Thoracic aorta (tissue), 2 donors: ENCODE measurements at regions not wholly inside any gene's neighbourhood (a gene's known extent, or its start where the extent isn't known, plus 50 kb on each side); places are given as distances from the start of the nearest gene placed in this dataset.

Experiments used
- ATAC-seq: fragments of 150-250 bp; one replicate; pipeline ENCODE4 v1.8.0; 2017; ENCODE audit warnings: low read depth; ENCODE audit not compliant: insufficient number of reproducible peaks, low FRiP score
- DNase-seq: peaks from one replicate; pipeline ENCODE4 v3.0.0-alpha.2; 2020; ENCODE audit warnings: low spot score
- H3K27ac ChIP-seq, 2 donors: fragments of 200-600 bp; sonication (generic); 1 replicate in 1 of 2; 2 replicates in 1 of 2; pipeline ENCODE4 v1.5.1; 2016; ENCODE audit warnings: mild to moderate bottlenecking in 2 of 2, moderate library complexity in 2 of 2
- H3K27me3 ChIP-seq: fragments of 200-600 bp; sonication (generic); replicated peaks from 2 replicates; pipeline ENCODE4 v1.6.0; 2016; ENCODE audit warnings: mild to moderate bottlenecking; ENCODE audit not compliant: insufficient read depth
- H3K36me3 ChIP-seq: fragments of 200-600 bp; sonication (generic); one replicate; pipeline ENCODE4 v1.5.1; 2016
- H3K4me1 ChIP-seq, 2 donors: fragments of 200-600 bp; sonication (generic); 1 replicate in 1 of 2; 2 replicates in 1 of 2; pipeline versions ENCODE4 v1.5.1 to v1.6.0; 2016; ENCODE audit warnings: low read depth in 2 of 2, mild to moderate bottlenecking in 1 of 2; ENCODE audit not compliant: control insufficient read depth in 1 of 2
- H3K4me3 ChIP-seq: fragments of 200-600 bp; sonication (generic); 2 replicates; pipeline ENCODE4 v1.5.1; 2016; ENCODE audit warnings: mild to moderate bottlenecking
- H3K9me3 ChIP-seq: fragments of 200-600 bp; sonication (generic); 2 replicates; pipeline ENCODE4 v1.5.1; 2016
- TF ChIP-seq, protein P1 (sequence below): fragments of 200-600 bp; sonication (generic); IDR thresholded peaks from one replicate; pipeline ENCODE4 v1.5.1; 2019; ENCODE audit warnings: antibody characterized with exemption

DNA sequence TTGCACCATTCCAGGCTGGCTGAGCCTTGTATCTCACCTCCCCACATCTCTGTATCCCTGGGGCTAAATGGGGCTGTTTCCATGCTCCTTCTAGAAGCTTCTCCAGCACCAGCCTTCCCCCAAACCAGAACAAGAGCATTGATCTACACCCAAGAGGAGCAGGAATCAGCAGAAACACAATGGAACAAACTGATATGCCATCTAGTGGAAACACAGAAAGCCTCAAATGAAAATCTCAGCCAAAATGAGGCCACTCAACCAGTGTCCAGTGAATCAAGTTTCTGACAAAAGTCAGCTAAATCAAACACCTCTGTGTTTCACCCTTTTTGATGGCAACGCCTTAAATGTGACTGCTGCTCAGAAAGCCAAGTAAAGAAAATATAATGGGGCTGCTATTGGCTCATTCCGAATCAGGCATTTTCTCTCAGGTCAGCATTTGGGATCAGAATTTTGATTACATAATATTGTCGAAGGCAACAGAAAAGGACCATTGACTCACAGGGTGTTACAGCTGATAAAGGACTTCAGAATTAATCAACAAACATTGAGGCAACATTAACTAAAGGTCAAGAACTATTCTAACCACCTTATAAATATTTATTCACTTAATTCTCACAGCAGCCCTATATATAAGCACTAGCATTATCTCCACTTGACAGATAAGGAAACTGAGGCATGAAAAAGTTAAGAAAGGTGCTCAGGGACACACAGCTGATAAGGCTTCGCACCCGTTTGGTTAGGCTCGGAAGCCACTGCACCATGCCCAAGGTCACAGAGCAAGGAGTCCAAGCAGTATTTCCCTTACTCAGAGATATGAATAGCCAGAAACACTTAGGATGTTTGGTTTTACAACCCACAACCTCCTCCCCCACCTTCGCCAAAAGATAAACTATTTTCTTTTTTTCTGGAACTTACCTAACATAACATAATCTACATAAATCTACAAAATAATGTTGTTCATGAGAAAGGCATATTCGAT lies 85.8 kb upstream of the KCNJ15 start:
- no peak for DNase-seq
- H3K27ac ChIP-seq: peak overlapping the region in 1 of 2 donors; percentile 29
- H3K4me1 ChIP-seq: peaks cover 22 to 62% of the 10 kb centered on the region in 2 donors
- TF ChIP-seq, protein P1, sequence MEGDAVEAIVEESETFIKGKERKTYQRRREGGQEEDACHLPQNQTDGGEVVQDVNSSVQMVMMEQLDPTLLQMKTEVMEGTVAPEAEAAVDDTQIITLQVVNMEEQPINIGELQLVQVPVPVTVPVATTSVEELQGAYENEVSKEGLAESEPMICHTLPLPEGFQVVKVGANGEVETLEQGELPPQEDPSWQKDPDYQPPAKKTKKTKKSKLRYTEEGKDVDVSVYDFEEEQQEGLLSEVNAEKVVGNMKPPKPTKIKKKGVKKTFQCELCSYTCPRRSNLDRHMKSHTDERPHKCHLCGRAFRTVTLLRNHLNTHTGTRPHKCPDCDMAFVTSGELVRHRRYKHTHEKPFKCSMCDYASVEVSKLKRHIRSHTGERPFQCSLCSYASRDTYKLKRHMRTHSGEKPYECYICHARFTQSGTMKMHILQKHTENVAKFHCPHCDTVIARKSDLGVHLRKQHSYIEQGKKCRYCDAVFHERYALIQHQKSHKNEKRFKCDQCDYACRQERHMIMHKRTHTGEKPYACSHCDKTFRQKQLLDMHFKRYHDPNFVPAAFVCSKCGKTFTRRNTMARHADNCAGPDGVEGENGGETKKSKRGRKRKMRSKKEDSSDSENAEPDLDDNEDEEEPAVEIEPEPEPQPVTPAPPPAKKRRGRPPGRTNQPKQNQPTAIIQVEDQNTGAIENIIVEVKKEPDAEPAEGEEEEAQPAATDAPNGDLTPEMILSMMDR: no peak
- H3K27me3 ChIP-seq: no peaks in the 10 kb centered on the region
- no peaks in the 10 kb centered on the region for H3K36me3 ChIP-seq
- ATAC-seq: no peak
- H3K9me3 ChIP-seq: no peaks in the 10 kb centered on the region
- H3K4me3 ChIP-seq: no peak overlapping the region

DNA sequence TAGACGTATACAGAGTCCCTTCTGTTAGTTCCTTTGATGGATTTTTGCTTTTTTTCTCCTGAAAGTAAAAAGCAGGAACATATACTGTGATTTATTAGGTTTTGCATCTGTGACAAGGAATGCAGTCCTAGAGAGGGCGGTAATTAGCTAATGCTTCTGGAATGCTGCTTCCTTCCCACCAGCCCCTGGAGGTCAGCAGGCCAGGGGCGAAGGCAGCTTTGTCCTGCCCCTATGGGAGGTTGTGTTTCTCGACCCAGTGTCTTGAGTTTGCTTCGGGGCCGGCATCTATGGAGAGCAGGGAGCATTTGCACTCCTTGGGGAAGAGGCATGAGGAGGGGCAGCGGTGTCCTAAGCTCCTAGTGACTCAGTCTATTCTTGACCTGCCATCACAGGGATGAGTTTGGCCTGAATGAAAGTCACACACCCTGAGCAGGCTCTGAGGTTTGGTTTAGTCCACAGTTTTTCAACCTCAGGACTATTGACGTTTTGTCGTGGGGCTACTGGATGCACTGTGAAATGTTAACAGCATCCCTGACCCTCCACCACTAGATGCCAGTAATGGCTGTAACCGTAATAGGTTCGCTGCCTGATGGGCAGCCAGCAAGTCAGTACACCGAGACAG lies 85.0 kb upstream of the KCNJ15 start:
- peak overlapping the region; percentile 5 to 29 for H3K27ac ChIP-seq
- TF ChIP-seq, protein P1: no peak
- H3K36me3 ChIP-seq: no peaks in the 10 kb centered on the region
- H3K4me3 ChIP-seq: no peak overlapping the region
- H3K9me3 ChIP-seq: no peaks in the 10 kb centered on the region
- DNase-seq: no peak
- H3K4me1 ChIP-seq: peaks cover 17 to 53% of the 10 kb centered on the region in 2 donors
- H3K27me3 ChIP-seq: no peaks in the 10 kb centered on the region
- ATAC-seq: no peak

DNA sequence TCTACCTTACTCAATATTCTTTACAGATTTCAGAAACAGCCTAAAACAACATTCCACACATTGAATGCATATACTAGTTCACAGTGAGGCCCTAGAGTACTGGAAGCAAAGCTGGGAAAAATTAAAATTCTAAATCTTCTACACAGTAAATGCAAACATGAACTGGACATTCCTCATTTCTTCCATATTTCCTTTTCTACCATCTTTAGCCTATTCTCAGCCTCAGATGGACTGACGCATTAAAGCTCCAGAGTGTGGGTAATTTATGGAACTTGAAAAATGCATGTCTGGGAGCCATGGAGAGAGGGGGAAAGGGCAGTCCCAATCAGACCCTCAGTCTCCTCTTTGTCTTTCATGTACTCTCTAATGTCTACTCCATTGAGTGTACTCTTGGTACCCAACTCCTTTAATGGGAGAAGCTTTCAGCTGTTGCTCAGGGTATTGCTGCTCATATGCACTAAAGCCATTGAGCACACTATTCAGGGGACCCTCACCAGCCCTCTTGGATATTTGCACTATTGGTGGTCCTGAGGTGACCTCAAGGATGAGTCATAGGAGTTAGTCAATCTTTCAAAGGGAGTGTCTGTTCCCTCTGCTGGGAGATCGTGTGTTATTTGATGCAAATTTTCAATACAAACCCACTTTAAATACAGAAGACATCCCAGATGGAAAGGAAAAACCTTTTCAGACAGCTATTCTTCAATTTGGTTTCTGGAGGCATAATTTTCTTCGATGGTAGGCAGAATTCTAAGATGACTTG lies 83.3 kb upstream of the KCNJ15 start:
- no peak overlapping the region for H3K4me3 ChIP-seq
- ATAC-seq (no peak), DNase-seq (no peak)
- no peaks in the 10 kb centered on the region for H3K36me3 ChIP-seq
- H3K27me3 ChIP-seq: no peaks in the 10 kb centered on the region
- H3K9me3 ChIP-seq: no peaks in the 10 kb centered on the region
- H3K4me1 ChIP-seq: peaks cover 17 to 48% of the 10 kb centered on the region in 2 donors
- TF ChIP-seq, protein P1: no peak
- peak overlapping the region; percentile 38 to 49 for H3K27ac ChIP-seq

DNA sequence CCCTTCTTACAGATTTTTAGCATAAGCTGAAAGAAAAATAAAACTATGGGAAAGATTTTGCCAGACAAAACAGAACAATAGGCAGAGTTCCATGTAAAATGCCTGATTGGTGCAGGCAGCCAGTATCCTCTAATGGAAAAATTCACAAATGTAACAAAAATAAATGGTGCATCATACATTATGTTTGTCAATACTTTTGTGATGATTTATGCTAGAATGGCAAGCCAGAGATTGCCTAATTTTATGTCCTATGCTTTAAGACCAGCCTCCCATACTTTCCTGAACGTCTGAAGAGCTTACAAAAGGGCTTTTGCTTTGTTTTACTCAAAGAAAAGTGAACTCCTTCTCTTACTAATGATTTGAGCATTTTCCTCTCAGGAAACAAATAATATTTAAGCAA lies 81.5 kb upstream of the KCNJ15 start:
- ATAC-seq: no peak
- Histone ChIP-seq H3K36me3 (no peaks in the 10 kb centered on the region), H3K4me3 (no peak overlapping the region), H3K27ac (peak overlapping the region; percentile 38 to 49), H3K4me1 (peaks cover 17 to 46% of the 10 kb centered on the region in 2 donors), H3K27me3 (no peaks in the 10 kb centered on the region), H3K9me3 (no peaks in the 10 kb centered on the region)
- TF ChIP-seq, protein P1: no peak
- DNase-seq: no peak
